GM12878 (cell line): ENCODE measurements at regions not wholly inside any gene's neighbourhood (a gene's known extent, or its start where the extent isn't known, plus 50 kb on each side); places are given as distances from the start of the nearest gene placed in this dataset.

Experiments used
- ATAC-seq: fragments of 200-7000 bp; cut with Tn5 transposase; 3 replicates; pipeline ENCODE4 v1.9.1; 2020; ENCODE audit warnings: mild to moderate bottlenecking, moderate library complexity
- BruUV-seq: library from RNA; stranded (reverse); fragments of 400-500 nt; replicated peaks from 2 replicates; lab custom pipeline; 2021; lab: Mats Ljungman, UMichigan
- CTCF ChIA-PET: fragments of 300-600 bp; sonication (Branson Sonifier 250); formaldehyde crosslinking; extraction: SDS; loops from one replicate; lab custom pipeline; 2021; ENCODE audit warnings: inconsistent platforms; lab: Yijun Ruan, JAX
- POLR2A ChIA-PET: fragments of 350-600 bp; formaldehyde crosslinking; extraction: SDS; loops from one replicate; lab custom pipeline; 2021; ENCODE audit warnings: inconsistent platforms; lab: Charles Lee
- RAD21 ChIA-PET: fragments of 300-600 bp; sonication (Branson Sonifier 250); formaldehyde crosslinking; loops from one replicate; lab custom pipeline; 2023; ENCODE audit warnings: antibody characterized with exemption; ENCODE audit not compliant: unreplicated experiment; lab: Charles Lee
- SMC1A ChIA-PET: fragments of 300-600 bp; sonication (Branson Sonifier 250); formaldehyde crosslinking; loops from one replicate; lab custom pipeline; 2023; ENCODE audit not compliant: unreplicated experiment, uncharacterized antibody; lab: Charles Lee
- DNase-seq: peaks from one replicate; pipeline ENCODE4 v3.0.0-alpha.2; 2011; ENCODE audit warnings: low read depth, low spot score
- FAIRE-seq: peaks from 3 replicates; lab custom pipeline; 2011; peaks lifted over from hg19 to GRCh38; lab: Jason Lieb, UNC
- H2AFZ ChIP-seq: 2 replicates; pipeline ENCODE4 v1.6.0; 2011; ENCODE audit warnings: low read depth, low read length, control low read depth; ENCODE audit not compliant: control insufficient read depth
- H3K27ac ChIP-seq: 2 replicates; pipeline ENCODE4 v1.5.1; 2011; ENCODE audit warnings: control low read depth; ENCODE audit not compliant: control insufficient read depth, insufficient read depth
- H3K27me3 ChIP-seq, 2 experiments: replicated peaks in 1 of 2; 2 replicates each; pipeline versions ENCODE4 v1.6.0 to v1.6.1; 2011; ENCODE audit warnings: low read length in 1 of 2; ENCODE audit not compliant: control insufficient read depth in 2 of 2, insufficient read depth in 2 of 2
- H3K36me3 ChIP-seq, 2 experiments: 2 replicates each; pipeline ENCODE4 v1.5.1; 2011; ENCODE audit warnings: low read length in 1 of 2; ENCODE audit not compliant: control insufficient read depth in 2 of 2, insufficient read depth in 2 of 2
- H3K4me1 ChIP-seq: 2 replicates; pipeline ENCODE4 v1.6.1; 2011; ENCODE audit warnings: mild to moderate bottlenecking, low read length, moderate library complexity, mixed read lengths; ENCODE audit not compliant: control insufficient read depth, insufficient read depth
- H3K4me2 ChIP-seq: 2 replicates; pipeline ENCODE4 v1.6.0; 2011; ENCODE audit warnings: control low read depth; ENCODE audit not compliant: control insufficient read depth, insufficient read depth
- H3K4me3 ChIP-seq: fragments of 200-600 bp; sonication (generic); 2 replicates; pipeline ENCODE4 v1.5.1; 2016
- H3K79me2 ChIP-seq: 2 replicates; pipeline ENCODE4 v1.6.0; 2011; ENCODE audit warnings: low read length; ENCODE audit not compliant: control insufficient read depth, insufficient read depth
- H3K9ac ChIP-seq: 2 replicates; pipeline ENCODE4 v1.8.0; 2011; ENCODE audit warnings: low read length, control low read depth, mixed read lengths; ENCODE audit not compliant: control insufficient read depth, insufficient read depth
- H3K9me3 ChIP-seq: replicated peaks from 3 replicates; pipeline ENCODE4 v1.5.1; 2011; ENCODE audit warnings: mild to moderate bottlenecking, low read length; ENCODE audit not compliant: control insufficient read depth, insufficient read depth
- H4K20me1 ChIP-seq: 2 replicates; pipeline ENCODE4 v1.6.0; 2011; ENCODE audit not compliant: control insufficient read depth, insufficient read depth
- CBFB ChIP-seq: IDR thresholded peaks from 2 replicates; pipeline ENCODE4 v1.6.1; 2016; ENCODE audit warnings: antibody characterized with exemption, low read depth
- GABPA ChIP-seq: IDR thresholded peaks from 2 replicates; pipeline ENCODE4 v1.6.1; 2014; ENCODE audit warnings: antibody characterized with exemption, low read depth, mild to moderate bottlenecking, inconsistent platforms
- GATAD2B ChIP-seq: fragments of 450-650 bp; conservative IDR thresholded peaks from 2 replicates; pipeline ENCODE4 v1.6.1; 2017; ENCODE audit warnings: low read depth, mild to moderate bottlenecking, moderate library complexity
- MTA2 ChIP-seq: fragments of 450-650 bp; IDR thresholded peaks from 2 replicates; pipeline ENCODE4 v1.6.1; 2016; ENCODE audit warnings: low read depth, mild to moderate bottlenecking, moderate library complexity
- MXI1 ChIP-seq: fragments of 150-350 bp; IDR thresholded peaks from 2 replicates; pipeline ENCODE4 v1.6.1; 2011; ENCODE audit warnings: low read depth, mild to moderate bottlenecking, inconsistent platforms, low read length, improper control_type of control experiment
- PAX5 ChIP-seq: IDR thresholded peaks from 2 replicates; pipeline ENCODE4 v1.6.1; 2011; ENCODE audit warnings: low read depth, low read length, borderline replicate concordance
- RELA ChIP-seq: fragments of 450-650 bp; IDR thresholded peaks from 2 replicates; pipeline ENCODE4 v1.8.0; 2014; ENCODE audit warnings: borderline replicate concordance; ENCODE audit not compliant: partially characterized antibody
- STAT3 ChIP-seq: IDR thresholded peaks from 2 replicates; pipeline ENCODE4 v1.6.1; 2011; ENCODE audit warnings: low read depth, low read length, improper control_type of control experiment
- SUPT20H ChIP-seq: IDR thresholded peaks from 2 replicates; pipeline ENCODE4 v1.6.1; 2011; ENCODE audit warnings: low read depth, mild to moderate bottlenecking, low read length, moderate library complexity, borderline replicate concordance; ENCODE audit not compliant: control insufficient read depth
- SUZ12 ChIP-seq: fragments of 200-600 bp; sonication (generic); IDR thresholded peaks from one replicate; pipeline ENCODE4 v1.6.1; 2018; ENCODE audit warnings: antibody characterized with exemption, mild to moderate bottlenecking; ENCODE audit not compliant: unreplicated experiment
- TARDBP ChIP-seq: IDR thresholded peaks from 2 replicates; pipeline ENCODE4 v1.6.1; 2016; ENCODE audit warnings: borderline replicate concordance
- TCF12 ChIP-seq: IDR thresholded peaks from 2 replicates; pipeline ENCODE4 v1.6.1; 2011; ENCODE audit warnings: low read depth, mild to moderate bottlenecking, low read length
- ZNF24 ChIP-seq: fragments of 450-650 bp; IDR thresholded peaks from 2 replicates; pipeline ENCODE4 v1.6.1; 2017; ENCODE audit warnings: antibody characterized with exemption, mild to moderate bottlenecking
- WGBS: methylation state at CpG from one replicate; pipeline ENCODE4 v1.1.6; 2016; ENCODE audit warnings: low lambda C conversion rate; ENCODE audit not compliant: insufficient replicate concordance, insufficient coverage; ENCODE audit errors: missing lambda C conversion rate; 5-methylcytosine and 5-hydroxymethylcytosine counted together
- in situ Hi-C: fragments of 300-500 bp; cut with MboI; formaldehyde crosslinking; loops from 9 replicates; pipeline ENCODE4 v1.14.3; 2018; ENCODE audit warnings: mixed read lengths
- intact Hi-C: fragments of 100-400 bp; cut with micrococcal nuclease; formaldehyde crosslinking; loops from one replicate; pipeline ENCODE4 v1.14.2; 2022; ENCODE audit not compliant: unreplicated experiment
- TF ChIP-seq, protein P1 (sequence below): fragments of 450-650 bp; formaldehyde crosslinking; IDR thresholded peaks from 2 replicates; pipeline ENCODE4 v1.5.0; 2022; ENCODE audit warnings: mild to moderate bottlenecking, missing genetic modification characterization
- TF ChIP-seq, protein P2 (sequence below): fragments of 450-650 bp; IDR thresholded peaks from 2 replicates; pipeline ENCODE4 v1.6.1; 2017; ENCODE audit warnings: low read depth, mild to moderate bottlenecking, moderate library complexity

DNA sequence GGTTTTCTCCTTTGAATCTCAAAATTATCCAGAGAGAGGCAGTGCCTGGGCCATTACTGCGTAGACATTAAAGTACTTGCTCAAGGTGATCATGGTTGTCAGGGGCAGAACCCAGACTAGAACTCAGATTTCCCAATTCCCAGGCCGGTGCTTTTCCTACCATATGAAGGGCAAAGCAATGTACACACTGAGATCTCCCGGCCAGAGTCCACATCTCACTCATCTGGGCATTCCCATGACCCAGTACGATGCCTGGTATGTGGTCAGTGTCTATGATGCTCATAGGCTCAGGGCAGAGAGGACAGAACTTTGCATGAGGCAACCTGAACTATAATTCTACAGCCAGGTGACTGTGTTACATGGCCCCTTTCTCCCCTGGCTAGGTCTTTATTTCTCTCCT is 531.4 kb downstream of the TDRD15 start:
- ChIA-PET POLR2A (no interaction called here), RAD21 (no interaction called here), CTCF (no interaction called here), SMC1A (no interaction called here)
- ATAC-seq (no peak), FAIRE-seq (no peak), DNase-seq (no peak)
- no peaks in the 10 kb centered on the region for H4K20me1 ChIP-seq
- H3K27ac ChIP-seq, result no peak overlapping the region
- no peaks in the 10 kb centered on the region for H3K4me1 ChIP-seq
- no peak overlapping the region for H2AFZ ChIP-seq
- intact Hi-C loops, result no loop called here
- H3K79me2 ChIP-seq, result no peaks in the 10 kb centered on the region
- BruUV-seq, result no TSS peak
- no peaks in the 10 kb centered on the region for H3K9me3 ChIP-seq
- 0% methylated on average over 4 of the region's 4 CpGs for WGBS
- H3K9ac ChIP-seq, result no peak overlapping the region
- no peaks in the 10 kb centered on the region for H3K36me3 ChIP-seq
- no peaks in the 10 kb centered on the region for H3K27me3 ChIP-seq
- no peak overlapping the region for H3K4me2 ChIP-seq
- no peak overlapping the region for H3K4me3 ChIP-seq
- TF ChIP-seq TCF12 (no peak), MTA2 (no peak), PAX5 (no peak), SUPT20H (no peak), CBFB (no peak), GATAD2B (no peak), ZNF24 (no peak), STAT3 (no peak), MXI1 (no peak), SUZ12 (no peak), RELA (no peak), TARDBP (no peak), GABPA (no peak)
- TF ChIP-seq, protein P1, sequence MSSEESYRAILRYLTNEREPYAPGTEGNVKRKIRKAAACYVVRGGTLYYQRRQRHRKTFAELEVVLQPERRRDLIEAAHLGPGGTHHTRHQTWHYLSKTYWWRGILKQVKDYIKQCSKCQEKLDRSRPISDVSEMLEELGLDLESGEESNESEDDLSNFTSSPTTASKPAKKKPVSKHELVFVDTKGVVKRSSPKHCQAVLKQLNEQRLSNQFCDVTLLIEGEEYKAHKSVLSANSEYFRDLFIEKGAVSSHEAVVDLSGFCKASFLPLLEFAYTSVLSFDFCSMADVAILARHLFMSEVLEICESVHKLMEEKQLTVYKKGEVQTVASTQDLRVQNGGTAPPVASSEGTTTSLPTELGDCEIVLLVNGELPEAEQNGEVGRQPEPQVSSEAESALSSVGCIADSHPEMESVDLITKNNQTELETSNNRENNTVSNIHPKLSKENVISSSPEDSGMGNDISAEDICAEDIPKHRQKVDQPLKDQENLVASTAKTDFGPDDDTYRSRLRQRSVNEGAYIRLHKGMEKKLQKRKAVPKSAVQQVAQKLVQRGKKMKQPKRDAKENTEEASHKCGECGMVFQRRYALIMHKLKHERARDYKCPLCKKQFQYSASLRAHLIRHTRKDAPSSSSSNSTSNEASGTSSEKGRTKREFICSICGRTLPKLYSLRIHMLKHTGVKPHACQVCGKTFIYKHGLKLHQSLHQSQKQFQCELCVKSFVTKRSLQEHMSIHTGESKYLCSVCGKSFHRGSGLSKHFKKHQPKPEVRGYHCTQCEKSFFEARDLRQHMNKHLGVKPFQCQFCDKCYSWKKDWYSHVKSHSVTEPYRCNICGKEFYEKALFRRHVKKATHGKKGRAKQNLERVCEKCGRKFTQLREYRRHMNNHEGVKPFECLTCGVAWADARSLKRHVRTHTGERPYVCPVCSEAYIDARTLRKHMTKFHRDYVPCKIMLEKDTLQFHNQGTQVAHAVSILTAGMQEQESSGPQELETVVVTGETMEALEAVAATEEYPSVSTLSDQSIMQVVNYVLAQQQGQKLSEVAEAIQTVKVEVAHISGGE (CRISPR knock-in tag), result no peak
- TF ChIP-seq, protein P2, sequence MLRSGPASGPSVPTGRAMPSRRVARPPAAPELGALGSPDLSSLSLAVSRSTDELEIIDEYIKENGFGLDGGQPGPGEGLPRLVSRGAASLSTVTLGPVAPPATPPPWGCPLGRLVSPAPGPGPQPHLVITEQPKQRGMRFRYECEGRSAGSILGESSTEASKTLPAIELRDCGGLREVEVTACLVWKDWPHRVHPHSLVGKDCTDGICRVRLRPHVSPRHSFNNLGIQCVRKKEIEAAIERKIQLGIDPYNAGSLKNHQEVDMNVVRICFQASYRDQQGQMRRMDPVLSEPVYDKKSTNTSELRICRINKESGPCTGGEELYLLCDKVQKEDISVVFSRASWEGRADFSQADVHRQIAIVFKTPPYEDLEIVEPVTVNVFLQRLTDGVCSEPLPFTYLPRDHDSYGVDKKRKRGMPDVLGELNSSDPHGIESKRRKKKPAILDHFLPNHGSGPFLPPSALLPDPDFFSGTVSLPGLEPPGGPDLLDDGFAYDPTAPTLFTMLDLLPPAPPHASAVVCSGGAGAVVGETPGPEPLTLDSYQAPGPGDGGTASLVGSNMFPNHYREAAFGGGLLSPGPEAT, result no peak
- in situ Hi-C loops, result no loop called here
